IPS-18a (cell line): ENCODE measurements at regions not wholly inside any gene's neighbourhood (a gene's known extent, or its start where the extent isn't known, plus 50 kb on each side); places are given as distances from the start of the nearest gene placed in this dataset.
"Not testable (repeated sequence)": the region's sequence is repeated elsewhere in the genome, so short reads cannot be mapped to it uniquely, and the experiment has no call there.

Experiments
- H3K27ac ChIP-seq: one replicate; pipeline ENCODE4 v1.5.1; 2013; ENCODE audit warnings: low read length
- H3K27me3 ChIP-seq: one replicate; pipeline ENCODE4 v1.6.1; 2013; ENCODE audit warnings: mild to moderate bottlenecking, low read length; ENCODE audit not compliant: control insufficient read depth, insufficient read depth
- H3K36me3 ChIP-seq: one replicate; pipeline ENCODE4 v1.6.1; 2013; ENCODE audit warnings: low read depth, low read length; ENCODE audit not compliant: control insufficient read depth
- H3K4me1 ChIP-seq: one replicate; pipeline ENCODE4 v1.6.1; 2013; ENCODE audit warnings: low read depth, low read length; ENCODE audit not compliant: control insufficient read depth
- H3K4me3 ChIP-seq: one replicate; pipeline ENCODE4 v1.5.1; 2013; ENCODE audit warnings: low read length
- H3K9ac ChIP-seq: one replicate; pipeline ENCODE4 v1.6.1; 2013; ENCODE audit warnings: mild to moderate bottlenecking, low read length, moderate library complexity
- H3K9me3 ChIP-seq: one replicate; pipeline ENCODE4 v1.6.1; 2013; ENCODE audit warnings: low read depth, low read length; ENCODE audit not compliant: control insufficient read depth

DNA sequence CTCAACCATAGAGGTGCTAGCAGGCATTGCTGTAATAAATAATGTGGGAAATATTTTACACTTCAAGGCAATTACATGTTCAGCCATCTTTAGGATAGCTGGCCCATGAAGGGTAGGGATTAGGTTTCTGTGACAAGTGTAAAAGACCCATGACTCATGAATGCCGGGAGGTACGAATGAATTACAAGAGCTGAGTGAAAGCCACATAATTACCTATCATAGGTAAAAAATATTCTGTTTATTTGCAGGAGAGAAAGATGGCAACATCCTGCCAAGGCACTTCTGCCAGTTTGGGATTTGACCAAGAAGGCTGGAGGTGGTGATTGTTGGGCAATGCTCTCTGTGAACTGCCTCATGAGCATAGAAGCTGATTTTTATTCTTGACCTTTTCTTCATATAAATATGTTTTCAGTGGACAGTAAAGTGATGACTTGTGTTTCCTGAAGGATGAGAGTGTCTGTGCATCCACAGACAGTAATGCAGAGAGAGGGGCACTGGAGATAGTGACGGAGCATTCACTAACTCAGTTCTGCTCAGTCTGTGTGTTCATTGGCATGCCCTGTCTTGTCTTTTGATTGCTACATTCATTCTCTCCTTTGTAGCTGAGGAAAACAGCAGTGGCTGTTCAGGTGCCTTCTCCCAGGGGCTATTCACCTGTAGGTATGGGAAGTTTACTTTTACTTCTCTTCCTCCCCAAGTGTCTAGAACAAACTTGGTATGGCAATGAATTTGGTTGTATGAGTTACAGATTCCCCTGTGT lies 481.1 kb downstream of the TFAP2B start:
- Histone ChIP-seq H3K4me1 (no peaks in the 10 kb centered on the region), H3K36me3 (no peaks in the 10 kb centered on the region), H3K27ac (no peak overlapping the region), H3K4me3 (no peak overlapping the region), H3K9me3 (no peaks in the 10 kb centered on the region), H3K27me3 (no peaks in the 10 kb centered on the region), H3K9ac (no peak overlapping the region)

DNA sequence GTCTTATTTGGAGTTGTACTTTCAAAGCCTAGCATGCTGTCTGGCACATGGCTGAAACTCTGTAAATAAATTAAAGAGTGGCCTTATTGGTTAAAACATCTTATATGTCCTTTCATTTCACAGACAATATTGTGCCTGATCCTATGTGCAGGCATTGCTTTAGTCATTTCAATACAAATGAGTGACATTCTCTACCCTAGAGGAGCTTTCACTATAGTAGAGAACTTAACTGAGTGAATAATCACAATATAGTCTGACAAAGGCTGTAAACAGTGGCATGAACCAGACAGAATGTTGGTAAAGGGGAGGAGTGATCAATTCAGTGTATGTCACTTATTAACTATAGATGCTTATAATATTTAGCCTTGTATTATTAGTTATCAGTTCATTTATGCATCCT lies 481.8 kb downstream of the TFAP2B start:
- no peaks in the 10 kb centered on the region for H3K9me3 ChIP-seq
- no peak overlapping the region for H3K9ac ChIP-seq
- no peak overlapping the region for H3K4me3 ChIP-seq
- H3K27me3 ChIP-seq = no peaks in the 10 kb centered on the region
- no peak overlapping the region for H3K27ac ChIP-seq
- H3K4me1 ChIP-seq = no peaks in the 10 kb centered on the region
- H3K36me3 ChIP-seq = no peaks in the 10 kb centered on the region

DNA sequence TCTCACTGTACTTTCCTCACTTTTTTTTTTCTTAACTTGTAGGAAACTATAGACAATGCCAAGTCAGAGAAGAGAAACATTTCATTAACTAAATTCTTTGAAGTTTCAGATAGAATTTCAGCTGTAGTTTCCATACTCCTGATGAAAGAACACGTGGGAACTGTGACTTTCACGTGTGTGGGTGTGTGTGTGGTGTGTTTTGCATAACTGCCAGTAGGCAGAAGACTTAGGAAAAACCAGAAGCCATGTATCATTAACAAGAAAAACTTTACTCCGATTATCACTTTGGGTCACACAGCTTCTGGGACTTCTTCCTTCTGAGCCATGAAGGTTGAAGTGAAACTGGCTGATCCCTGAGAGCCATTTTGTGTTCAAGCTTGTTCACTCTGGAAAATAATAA lies 483.3 kb downstream of the TFAP2B start:
- Histone ChIP-seq H3K9ac (no peak overlapping the region), H3K27ac (no peak overlapping the region), H3K4me3 (no peak overlapping the region), H3K9me3 (no peaks in the 10 kb centered on the region), H3K27me3 (no peaks in the 10 kb centered on the region), H3K4me1 (no peaks in the 10 kb centered on the region), H3K36me3 (no peaks in the 10 kb centered on the region)

DNA sequence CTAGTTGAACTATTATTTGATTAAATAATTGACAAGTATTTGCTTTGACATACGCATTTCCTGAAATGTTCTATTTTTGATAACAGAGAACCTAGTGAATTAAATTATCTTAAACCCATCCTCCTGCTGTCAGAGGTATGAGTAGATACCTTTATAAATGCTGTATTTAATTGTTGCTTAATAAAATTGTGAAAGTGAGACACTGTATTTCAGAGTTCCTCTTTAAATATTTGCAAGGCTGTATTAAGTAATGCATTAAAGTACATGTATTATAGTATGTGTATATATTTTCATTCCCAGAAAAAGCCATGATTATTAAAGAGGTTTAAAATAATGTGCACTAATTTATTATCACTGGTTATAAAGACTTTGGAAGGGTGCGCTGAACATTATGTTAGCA lies 483.8 kb downstream of the TFAP2B start:
- Histone ChIP-seq H3K9me3 (no peaks in the 10 kb centered on the region), H3K27ac (no peak overlapping the region), H3K36me3 (no peaks in the 10 kb centered on the region)

DNA sequence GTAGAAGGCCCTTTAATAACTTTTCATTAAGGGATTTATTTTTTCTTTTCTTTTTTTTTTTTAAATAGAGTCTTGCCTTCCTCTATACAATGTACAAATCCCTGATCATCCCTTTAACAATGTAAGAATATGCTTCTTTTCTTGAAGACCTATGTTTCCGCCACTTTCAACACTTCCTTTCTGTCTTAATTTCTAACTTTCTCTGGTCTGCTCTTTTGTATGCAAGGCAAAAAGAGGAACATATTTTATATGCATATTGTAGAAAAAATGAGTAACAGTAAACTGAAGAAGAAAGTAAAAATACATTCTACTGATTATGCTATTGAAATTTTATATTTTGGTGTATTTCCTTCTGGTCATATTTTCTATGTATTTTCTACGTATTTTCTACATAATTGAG lies 484.7 kb downstream of the TFAP2B start:
- no peaks in the 10 kb centered on the region for H3K4me1 ChIP-seq
- no peak overlapping the region for H3K27ac ChIP-seq
- H3K36me3 ChIP-seq = no peaks in the 10 kb centered on the region
- no peaks in the 10 kb centered on the region for H3K9me3 ChIP-seq
- no peak overlapping the region for H3K9ac ChIP-seq
- H3K4me3 ChIP-seq = no peak overlapping the region
- H3K27me3 ChIP-seq = no peaks in the 10 kb centered on the region

More for the DNA sequence above, 483.8 kb downstream of the TFAP2B start:
- Histone ChIP-seq H3K27me3 (no peaks in the 10 kb centered on the region), H3K4me3 (no peak overlapping the region), H3K4me1 (no peaks in the 10 kb centered on the region), H3K9ac (no peak overlapping the region)

DNA sequence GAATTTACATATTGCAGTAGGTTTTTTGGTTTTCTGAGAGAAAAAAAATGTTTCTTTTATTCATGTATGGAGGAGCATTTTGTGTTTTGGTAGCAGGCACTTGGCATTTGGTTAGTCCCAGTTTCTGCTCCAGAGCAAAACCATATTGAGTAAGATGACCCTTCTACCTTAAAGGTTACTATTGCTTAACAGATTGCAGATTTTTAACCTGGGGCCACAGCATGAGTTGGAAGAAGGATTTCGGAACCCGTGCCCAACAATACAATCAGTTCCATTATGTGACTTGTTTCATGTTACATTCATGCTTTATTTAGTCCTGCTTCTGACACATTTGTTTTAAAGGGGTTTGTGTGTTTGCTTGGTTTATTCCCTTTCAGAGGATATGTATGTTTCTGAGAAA lies 496.3 kb downstream of the TFAP2B start:
- no peaks in the 10 kb centered on the region for H3K27me3 ChIP-seq

DNA sequence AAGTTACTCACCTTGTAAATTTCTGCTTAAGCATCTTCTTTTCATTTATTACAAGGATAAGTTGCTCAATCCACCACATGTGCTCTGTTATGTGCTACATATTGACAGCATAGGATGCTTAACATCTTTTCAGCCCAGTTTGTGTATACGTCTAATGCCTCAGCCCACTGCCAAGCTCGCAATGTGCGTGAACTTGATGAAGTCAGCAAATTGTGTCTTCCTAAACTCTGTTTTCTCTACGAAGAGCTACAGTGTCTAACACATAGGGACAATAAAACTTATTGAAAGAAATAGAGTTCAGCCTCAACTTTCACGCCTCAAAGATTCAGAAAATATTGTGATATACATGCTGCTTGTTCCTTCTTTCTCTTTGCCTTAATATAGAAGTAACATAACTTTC lies 500.0 kb downstream of the TFAP2B start:
- no peaks in the 10 kb centered on the region for H3K36me3 ChIP-seq
- H3K4me1 ChIP-seq = peaks cover 4% of the 10 kb centered on the region
- H3K9ac ChIP-seq = no peak overlapping the region
- H3K27ac ChIP-seq = no peak overlapping the region
- H3K4me3 ChIP-seq = no peak overlapping the region
- H3K9me3 ChIP-seq = peaks cover 9% of the 10 kb centered on the region
- no peaks in the 10 kb centered on the region for H3K27me3 ChIP-seq

More for the DNA sequence above, 496.3 kb downstream of the TFAP2B start:
- Histone ChIP-seq H3K9me3 (no peaks in the 10 kb centered on the region), H3K36me3 (no peaks in the 10 kb centered on the region), H3K4me1 (peaks cover 4% of the 10 kb centered on the region), H3K9ac (no peak overlapping the region), H3K27ac (no peak overlapping the region), H3K4me3 (no peak overlapping the region)

DNA sequence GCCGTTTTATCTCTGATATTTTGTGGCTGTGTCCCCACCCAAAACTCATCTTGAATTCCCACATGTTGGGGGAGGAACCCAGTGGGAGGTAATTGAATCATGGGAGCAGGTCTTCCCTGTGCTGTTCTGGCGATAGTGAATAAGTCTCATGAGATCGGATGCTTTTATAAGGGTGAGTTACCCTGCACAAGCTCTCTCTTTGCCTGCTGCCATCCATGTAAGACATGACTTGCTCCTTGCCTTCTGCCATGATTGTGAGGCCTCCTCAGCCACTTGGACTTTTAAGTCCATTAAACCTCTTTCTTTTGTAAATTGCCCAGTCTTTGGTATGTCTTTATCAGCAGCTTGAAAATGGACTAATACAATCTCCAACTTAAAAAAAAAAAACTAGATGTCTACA lies 502.8 kb downstream of the TFAP2B start:
- H3K27me3 ChIP-seq, H3K4me1 ChIP-seq, H3K4me3 ChIP-seq, H3K36me3 ChIP-seq, H3K9ac ChIP-seq, H3K27ac ChIP-seq, H3K9me3 ChIP-seq: not testable (repeated sequence)

DNA sequence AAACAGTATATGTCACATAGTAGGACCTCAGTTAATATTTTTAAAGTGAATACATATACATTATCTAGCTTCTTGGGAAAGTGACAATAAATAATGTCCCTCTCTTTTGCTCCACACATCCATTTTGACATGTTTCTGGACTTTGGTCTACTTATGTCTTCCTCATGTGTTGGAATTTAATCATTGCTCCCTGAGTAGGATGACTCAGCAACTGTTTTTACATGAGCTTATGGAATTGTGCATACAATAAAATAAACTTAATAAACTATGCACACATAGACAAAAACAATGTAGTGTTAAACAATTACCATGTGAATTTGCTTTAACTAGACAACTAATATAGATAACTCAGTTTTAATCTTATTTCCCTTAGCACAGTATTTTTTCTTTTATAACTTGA lies 503.8 kb downstream of the TFAP2B start:
- Histone ChIP-seq H3K9ac (no peak overlapping the region), H3K9me3 (peaks cover 9% of the 10 kb centered on the region), H3K27ac (no peak overlapping the region), H3K4me1 (peaks cover 4% of the 10 kb centered on the region), H3K27me3 (no peaks in the 10 kb centered on the region), H3K36me3 (no peaks in the 10 kb centered on the region), H3K4me3 (no peak overlapping the region)

DNA sequence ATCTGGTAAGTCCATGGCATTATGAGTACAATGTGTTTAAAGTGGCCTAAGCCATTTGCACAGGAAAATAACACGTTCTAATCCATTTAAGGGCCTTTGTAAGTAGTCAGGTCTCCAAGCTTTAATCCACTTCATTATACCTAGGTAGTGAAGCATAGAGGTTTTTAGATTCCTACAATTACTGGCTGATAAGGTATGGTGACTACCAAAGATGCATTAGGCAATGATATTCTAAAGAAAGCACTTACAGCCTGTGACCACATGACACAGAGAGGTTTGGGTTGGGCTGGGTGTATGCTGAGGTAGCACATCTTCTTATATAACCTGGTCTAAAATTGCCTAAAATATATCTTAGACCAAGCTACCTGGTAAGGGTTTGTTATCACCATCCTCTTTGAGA lies 504.4 kb downstream of the TFAP2B start:
- no peaks in the 10 kb centered on the region for H3K36me3 ChIP-seq
- H3K9ac ChIP-seq = no peak overlapping the region
- H3K27ac ChIP-seq = no peak overlapping the region
- no peak overlapping the region for H3K4me3 ChIP-seq
- H3K9me3 ChIP-seq = peaks cover 9% of the 10 kb centered on the region
- peaks cover 4% of the 10 kb centered on the region for H3K4me1 ChIP-seq
- no peaks in the 10 kb centered on the region for H3K27me3 ChIP-seq

DNA sequence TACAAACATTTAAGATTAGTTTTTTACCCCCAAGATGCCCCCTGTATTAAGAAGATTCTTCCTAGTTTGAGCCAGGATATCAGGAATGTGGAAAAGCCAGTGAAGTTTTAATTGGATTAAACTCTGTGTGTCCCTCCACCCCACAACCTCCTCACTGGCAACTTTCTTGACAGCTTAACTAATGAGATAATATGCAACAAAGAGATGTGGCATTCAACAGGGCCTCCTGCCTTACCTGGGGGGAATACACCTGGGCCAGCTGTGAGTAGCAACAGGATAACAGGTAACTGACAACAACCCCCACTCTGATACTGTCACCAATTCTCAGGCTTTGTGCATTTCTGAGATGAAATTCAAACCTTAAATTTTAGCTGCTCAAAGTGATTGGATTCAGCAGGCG lies 512.3 kb downstream of the TFAP2B start:
- Histone ChIP-seq H3K36me3 (no peaks in the 10 kb centered on the region), H3K27ac (no peak overlapping the region), H3K9me3 (no peaks in the 10 kb centered on the region), H3K4me1 (no peaks in the 10 kb centered on the region), H3K27me3 (no peaks in the 10 kb centered on the region), H3K9ac (no peak overlapping the region), H3K4me3 (no peak overlapping the region)

DNA sequence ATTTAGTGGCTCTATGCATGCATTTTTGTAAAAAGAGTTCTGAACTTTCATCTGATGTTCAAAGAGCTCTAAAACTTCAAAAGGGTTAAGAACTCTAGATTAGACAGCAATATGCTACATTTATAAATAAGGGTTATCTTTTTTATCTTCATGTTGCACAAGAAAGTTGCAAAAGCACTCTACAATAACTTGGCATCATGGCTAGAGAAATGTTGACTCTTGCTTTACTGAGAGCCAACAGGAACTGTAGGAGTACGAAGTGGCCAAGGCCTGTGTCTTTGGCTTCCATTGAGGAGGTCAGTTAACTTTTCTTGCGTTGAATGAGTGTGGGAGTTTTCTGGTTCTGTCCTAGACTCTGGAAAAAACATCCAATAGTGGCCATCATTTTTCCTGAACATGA lies 516.9 kb downstream of the TFAP2B start:
- H3K36me3 ChIP-seq = no peaks in the 10 kb centered on the region
- no peak overlapping the region for H3K4me3 ChIP-seq
- H3K9me3 ChIP-seq = no peaks in the 10 kb centered on the region
- H3K27me3 ChIP-seq = no peaks in the 10 kb centered on the region
- no peak overlapping the region for H3K9ac ChIP-seq
- H3K27ac ChIP-seq = no peak overlapping the region
- peaks cover 11% of the 10 kb centered on the region for H3K4me1 ChIP-seq
